ENCODE measurements at regions not wholly inside any gene's neighbourhood (a gene's known extent, or its start where the extent isn't known, plus 50 kb on each side); places are given as distances from the start of the nearest gene placed in this dataset.

- Histone ChIP-seq H3K4me3 (no peak overlapping the region), H3K9me3 (no peaks in the 10 kb centered on the region), H3K4me1 (no peaks in the 10 kb centered on the region), H3K27me3 (no peaks in the 10 kb centered on the region), H3K36me3 (no peaks in the 10 kb centered on the region), H3K27ac (no peak overlapping the region)
- no peak for ATAC-seq
- TF ChIP-seq CTCF (IDR thresholded peaks at IDR 0.05 in 4 of 5, conservative IDR thresholded peaks at IDR 0.05 in 1 of 5) (no peak), POLR2A (IDR thresholded peaks at IDR 0.05) (no peak)
- DNase-seq = no peak
- intact Hi-C loops (cut with DNase I; ENCODE audit: low total_unique reads) (no loop called here), in situ Hi-C loops (cut with MboI; ENCODE audit: low sequenced_read_pairs in 4 of 4) (no loop called here)
These were observed 224.3 kb upstream of the MDGA2 start for GRCh38 chr14:47899685-47900084.

- Histone ChIP-seq H3K27me3 (no peaks in the 10 kb centered on the region), H3K9me3 (no peaks in the 10 kb centered on the region), H3K4me1 (no peaks in the 10 kb centered on the region), H3K36me3 (no peaks in the 10 kb centered on the region), H3K4me3 (no peak overlapping the region), H3K27ac (no peak overlapping the region)
- in situ Hi-C loops (cut with MboI; ENCODE audit: low sequenced_read_pairs in 4 of 4) = no loop called here
- TF ChIP-seq POLR2A (IDR thresholded peaks at IDR 0.05) (no peak), CTCF (IDR thresholded peaks at IDR 0.05 in 4 of 5, conservative IDR thresholded peaks at IDR 0.05 in 1 of 5) (no peak)
- intact Hi-C loops (cut with DNase I; ENCODE audit: low total_unique reads) = no loop called here
- ATAC-seq (no peak), DNase-seq (no peak)
These were observed 198.9 kb upstream of the MDGA2 start for GRCh38 chr14:47874350-47874749.

GRCh38 chr14:47872588-47872987, 197.2 kb upstream of the MDGA2 start:
- H3K27me3 ChIP-seq = no peaks in the 10 kb centered on the region
- no peak overlapping the region for H3K27ac ChIP-seq
- DNase-seq (no peak), ATAC-seq (no peak)
- no peaks in the 10 kb centered on the region for H3K36me3 ChIP-seq
- intact Hi-C loops (cut with DNase I; ENCODE audit: low total_unique reads) = no loop called here
- no peaks in the 10 kb centered on the region for H3K9me3 ChIP-seq
- no peak for TF ChIP-seq CTCF (IDR thresholded peaks at IDR 0.05 in 4 of 5, conservative IDR thresholded peaks at IDR 0.05 in 1 of 5)
- no peak for TF ChIP-seq POLR2A (IDR thresholded peaks at IDR 0.05)
- in situ Hi-C loops (cut with MboI; ENCODE audit: low sequenced_read_pairs in 4 of 4) = no loop called here
- H3K4me3 ChIP-seq = no peak overlapping the region
- H3K4me1 ChIP-seq = no peaks in the 10 kb centered on the region

- no peaks in the 10 kb centered on the region for H3K27me3 ChIP-seq
- no peak overlapping the region for H3K27ac ChIP-seq
- H3K36me3 ChIP-seq = no peaks in the 10 kb centered on the region
- ATAC-seq (no peak), DNase-seq (no peak)
- TF ChIP-seq POLR2A (IDR thresholded peaks at IDR 0.05) (no peak), CTCF (IDR thresholded peaks at IDR 0.05 in 4 of 5, conservative IDR thresholded peaks at IDR 0.05 in 1 of 5) (no peak)
- no peak overlapping the region for H3K4me3 ChIP-seq
- intact Hi-C loops (cut with DNase I; ENCODE audit: low total_unique reads) = no loop called here
- in situ Hi-C loops (cut with MboI; ENCODE audit: low sequenced_read_pairs in 4 of 4) = no loop called here
- H3K4me1 ChIP-seq = no peaks in the 10 kb centered on the region
- no peaks in the 10 kb centered on the region for H3K9me3 ChIP-seq
These were observed 188.0 kb upstream of the MDGA2 start for GRCh38 chr14:47863441-47863840.

GRCh38 chr14:47857646-47858045, 182.2 kb upstream of the MDGA2 start:
- H3K27ac ChIP-seq = no peak overlapping the region
- H3K36me3 ChIP-seq = no peaks in the 10 kb centered on the region
- TF ChIP-seq POLR2A (IDR thresholded peaks at IDR 0.05) (no peak), CTCF (IDR thresholded peaks at IDR 0.05 in 4 of 5, conservative IDR thresholded peaks at IDR 0.05 in 1 of 5) (no peak)
- no peaks in the 10 kb centered on the region for H3K27me3 ChIP-seq
- in situ Hi-C loops (cut with MboI; ENCODE audit: low sequenced_read_pairs in 4 of 4) (no loop called here), intact Hi-C loops (cut with DNase I; ENCODE audit: low total_unique reads) (no loop called here)
- no peaks in the 10 kb centered on the region for H3K4me1 ChIP-seq
- ATAC-seq (no peak), DNase-seq (no peak)
- H3K4me3 ChIP-seq = no peak overlapping the region
- no peaks in the 10 kb centered on the region for H3K9me3 ChIP-seq

All from gastrocnemius medialis (tissue), 4 donors.